ENCODE measurements at regions not wholly inside any gene's neighbourhood (a gene's known extent, or its start where the extent isn't known, plus 50 kb on each side); places are given as distances from the start of the nearest gene placed in this dataset.
A peak's percentile ranks its signal among the peaks of the same experiment; 100 is the strongest.

DNA sequence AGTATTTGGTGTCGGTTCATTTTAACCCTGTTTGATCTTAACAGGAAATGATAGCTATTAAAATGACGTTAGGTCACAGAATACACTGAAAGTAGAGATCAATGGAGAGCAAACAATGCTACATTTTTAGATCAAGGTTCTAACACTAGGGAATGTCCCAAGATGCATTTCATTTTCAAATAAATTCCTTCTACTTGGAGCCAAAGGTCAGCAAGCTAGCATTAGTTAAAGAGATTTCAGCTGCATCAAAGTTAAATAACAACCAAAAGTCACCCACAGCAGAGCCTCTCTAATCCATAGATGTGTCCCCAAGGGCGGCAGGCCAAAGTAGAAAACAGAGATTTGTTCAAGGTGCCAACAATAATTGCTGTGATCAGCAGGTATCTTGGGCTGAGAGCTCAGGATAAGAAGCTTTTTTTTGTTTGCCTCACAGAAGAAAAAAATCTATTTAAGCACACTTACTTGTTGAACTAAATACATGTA lies 1233.6 kb upstream of the TMEFF2 start (continued):
- TF ChIP-seq, protein P1, sequence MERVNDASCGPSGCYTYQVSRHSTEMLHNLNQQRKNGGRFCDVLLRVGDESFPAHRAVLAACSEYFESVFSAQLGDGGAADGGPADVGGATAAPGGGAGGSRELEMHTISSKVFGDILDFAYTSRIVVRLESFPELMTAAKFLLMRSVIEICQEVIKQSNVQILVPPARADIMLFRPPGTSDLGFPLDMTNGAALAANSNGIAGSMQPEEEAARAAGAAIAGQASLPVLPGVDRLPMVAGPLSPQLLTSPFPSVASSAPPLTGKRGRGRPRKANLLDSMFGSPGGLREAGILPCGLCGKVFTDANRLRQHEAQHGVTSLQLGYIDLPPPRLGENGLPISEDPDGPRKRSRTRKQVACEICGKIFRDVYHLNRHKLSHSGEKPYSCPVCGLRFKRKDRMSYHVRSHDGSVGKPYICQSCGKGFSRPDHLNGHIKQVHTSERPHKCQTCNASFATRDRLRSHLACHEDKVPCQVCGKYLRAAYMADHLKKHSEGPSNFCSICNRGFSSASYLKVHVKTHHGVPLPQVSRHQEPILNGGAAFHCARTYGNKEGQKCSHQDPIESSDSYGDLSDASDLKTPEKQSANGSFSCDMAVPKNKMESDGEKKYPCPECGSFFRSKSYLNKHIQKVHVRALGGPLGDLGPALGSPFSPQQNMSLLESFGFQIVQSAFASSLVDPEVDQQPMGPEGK (CRISPR knock-in tag; IDR thresholded peaks at IDR 0.05): peak; percentile 55; the same call in 1 of the 2 replicates
- TF ChIP-seq MED1 (CRISPR knock-in tag; IDR thresholded peaks at IDR 0.05): peak; percentile 90
- TF ChIP-seq PHF21A (CRISPR knock-in tag; IDR thresholded peaks at IDR 0.05): peak; percentile 100
- peak; percentile 69; the same call in 1 of the 2 replicates for TF ChIP-seq ZNF33A (CRISPR knock-in tag; IDR thresholded peaks at IDR 0.05; ENCODE audit: borderline replicate concordance)
- peak; percentile 83; the same call in 1 of the 2 replicates for TF ChIP-seq KAT8 (CRISPR knock-in tag; IDR thresholded peaks at IDR 0.05)
- no peak for TF ChIP-seq SETDB1 (CRISPR knock-in tag; IDR thresholded peaks at IDR 0.05; ENCODE audit: borderline replicate concordance)
- no peak for TF ChIP-seq TSC22D2 (CRISPR knock-in tag; IDR thresholded peaks at IDR 0.05; ENCODE audit: borderline replicate concordance)
- TF ChIP-seq, protein P2, sequence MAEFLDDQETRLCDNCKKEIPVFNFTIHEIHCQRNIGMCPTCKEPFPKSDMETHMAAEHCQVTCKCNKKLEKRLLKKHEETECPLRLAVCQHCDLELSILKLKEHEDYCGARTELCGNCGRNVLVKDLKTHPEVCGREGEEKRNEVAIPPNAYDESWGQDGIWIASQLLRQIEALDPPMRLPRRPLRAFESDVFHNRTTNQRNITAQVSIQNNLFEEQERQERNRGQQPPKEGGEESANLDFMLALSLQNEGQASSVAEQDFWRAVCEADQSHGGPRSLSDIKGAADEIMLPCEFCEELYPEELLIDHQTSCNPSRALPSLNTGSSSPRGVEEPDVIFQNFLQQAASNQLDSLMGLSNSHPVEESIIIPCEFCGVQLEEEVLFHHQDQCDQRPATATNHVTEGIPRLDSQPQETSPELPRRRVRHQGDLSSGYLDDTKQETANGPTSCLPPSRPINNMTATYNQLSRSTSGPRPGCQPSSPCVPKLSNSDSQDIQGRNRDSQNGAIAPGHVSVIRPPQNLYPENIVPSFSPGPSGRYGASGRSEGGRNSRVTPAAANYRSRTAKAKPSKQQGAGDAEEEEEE (CRISPR knock-in tag; IDR thresholded peaks at IDR 0.05; ENCODE audit: borderline replicate concordance): no peak
- TF ChIP-seq SRSF1 (optimal IDR thresholded peaks at IDR 0.05; ENCODE audit: low read depth, low read length): no peak
- TF ChIP-seq, protein P3, sequence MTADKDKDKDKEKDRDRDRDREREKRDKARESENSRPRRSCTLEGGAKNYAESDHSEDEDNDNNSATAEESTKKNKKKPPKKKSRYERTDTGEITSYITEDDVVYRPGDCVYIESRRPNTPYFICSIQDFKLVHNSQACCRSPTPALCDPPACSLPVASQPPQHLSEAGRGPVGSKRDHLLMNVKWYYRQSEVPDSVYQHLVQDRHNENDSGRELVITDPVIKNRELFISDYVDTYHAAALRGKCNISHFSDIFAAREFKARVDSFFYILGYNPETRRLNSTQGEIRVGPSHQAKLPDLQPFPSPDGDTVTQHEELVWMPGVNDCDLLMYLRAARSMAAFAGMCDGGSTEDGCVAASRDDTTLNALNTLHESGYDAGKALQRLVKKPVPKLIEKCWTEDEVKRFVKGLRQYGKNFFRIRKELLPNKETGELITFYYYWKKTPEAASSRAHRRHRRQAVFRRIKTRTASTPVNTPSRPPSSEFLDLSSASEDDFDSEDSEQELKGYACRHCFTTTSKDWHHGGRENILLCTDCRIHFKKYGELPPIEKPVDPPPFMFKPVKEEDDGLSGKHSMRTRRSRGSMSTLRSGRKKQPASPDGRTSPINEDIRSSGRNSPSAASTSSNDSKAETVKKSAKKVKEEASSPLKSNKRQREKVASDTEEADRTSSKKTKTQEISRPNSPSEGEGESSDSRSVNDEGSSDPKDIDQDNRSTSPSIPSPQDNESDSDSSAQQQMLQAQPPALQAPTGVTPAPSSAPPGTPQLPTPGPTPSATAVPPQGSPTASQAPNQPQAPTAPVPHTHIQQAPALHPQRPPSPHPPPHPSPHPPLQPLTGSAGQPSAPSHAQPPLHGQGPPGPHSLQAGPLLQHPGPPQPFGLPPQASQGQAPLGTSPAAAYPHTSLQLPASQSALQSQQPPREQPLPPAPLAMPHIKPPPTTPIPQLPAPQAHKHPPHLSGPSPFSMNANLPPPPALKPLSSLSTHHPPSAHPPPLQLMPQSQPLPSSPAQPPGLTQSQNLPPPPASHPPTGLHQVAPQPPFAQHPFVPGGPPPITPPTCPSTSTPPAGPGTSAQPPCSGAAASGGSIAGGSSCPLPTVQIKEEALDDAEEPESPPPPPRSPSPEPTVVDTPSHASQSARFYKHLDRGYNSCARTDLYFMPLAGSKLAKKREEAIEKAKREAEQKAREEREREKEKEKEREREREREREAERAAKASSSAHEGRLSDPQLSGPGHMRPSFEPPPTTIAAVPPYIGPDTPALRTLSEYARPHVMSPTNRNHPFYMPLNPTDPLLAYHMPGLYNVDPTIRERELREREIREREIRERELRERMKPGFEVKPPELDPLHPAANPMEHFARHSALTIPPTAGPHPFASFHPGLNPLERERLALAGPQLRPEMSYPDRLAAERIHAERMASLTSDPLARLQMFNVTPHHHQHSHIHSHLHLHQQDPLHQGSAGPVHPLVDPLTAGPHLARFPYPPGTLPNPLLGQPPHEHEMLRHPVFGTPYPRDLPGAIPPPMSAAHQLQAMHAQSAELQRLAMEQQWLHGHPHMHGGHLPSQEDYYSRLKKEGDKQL (CRISPR knock-in tag; IDR thresholded peaks at IDR 0.05; ENCODE audit: low read depth): peak; percentile 92
- peak; percentile 88; the same call in 1 of the 2 replicates for TF ChIP-seq ZFP36L1 (CRISPR knock-in tag; IDR thresholded peaks at IDR 0.05)
- peak; percentile 100 for TF ChIP-seq ISL2 (CRISPR knock-in tag; IDR thresholded peaks at IDR 0.05)
- TF ChIP-seq, protein P4, sequence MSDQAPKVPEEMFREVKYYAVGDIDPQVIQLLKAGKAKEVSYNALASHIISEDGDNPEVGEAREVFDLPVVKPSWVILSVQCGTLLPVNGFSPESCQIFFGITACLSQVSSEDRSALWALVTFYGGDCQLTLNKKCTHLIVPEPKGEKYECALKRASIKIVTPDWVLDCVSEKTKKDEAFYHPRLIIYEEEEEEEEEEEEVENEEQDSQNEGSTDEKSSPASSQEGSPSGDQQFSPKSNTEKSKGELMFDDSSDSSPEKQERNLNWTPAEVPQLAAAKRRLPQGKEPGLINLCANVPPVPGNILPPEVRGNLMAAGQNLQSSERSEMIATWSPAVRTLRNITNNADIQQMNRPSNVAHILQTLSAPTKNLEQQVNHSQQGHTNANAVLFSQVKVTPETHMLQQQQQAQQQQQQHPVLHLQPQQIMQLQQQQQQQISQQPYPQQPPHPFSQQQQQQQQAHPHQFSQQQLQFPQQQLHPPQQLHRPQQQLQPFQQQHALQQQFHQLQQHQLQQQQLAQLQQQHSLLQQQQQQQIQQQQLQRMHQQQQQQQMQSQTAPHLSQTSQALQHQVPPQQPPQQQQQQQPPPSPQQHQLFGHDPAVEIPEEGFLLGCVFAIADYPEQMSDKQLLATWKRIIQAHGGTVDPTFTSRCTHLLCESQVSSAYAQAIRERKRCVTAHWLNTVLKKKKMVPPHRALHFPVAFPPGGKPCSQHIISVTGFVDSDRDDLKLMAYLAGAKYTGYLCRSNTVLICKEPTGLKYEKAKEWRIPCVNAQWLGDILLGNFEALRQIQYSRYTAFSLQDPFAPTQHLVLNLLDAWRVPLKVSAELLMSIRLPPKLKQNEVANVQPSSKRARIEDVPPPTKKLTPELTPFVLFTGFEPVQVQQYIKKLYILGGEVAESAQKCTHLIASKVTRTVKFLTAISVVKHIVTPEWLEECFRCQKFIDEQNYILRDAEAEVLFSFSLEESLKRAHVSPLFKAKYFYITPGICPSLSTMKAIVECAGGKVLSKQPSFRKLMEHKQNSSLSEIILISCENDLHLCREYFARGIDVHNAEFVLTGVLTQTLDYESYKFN (CRISPR knock-in tag; conservative IDR thresholded peaks at IDR 0.05): peak; percentile 100
- TF ChIP-seq, protein P5, sequence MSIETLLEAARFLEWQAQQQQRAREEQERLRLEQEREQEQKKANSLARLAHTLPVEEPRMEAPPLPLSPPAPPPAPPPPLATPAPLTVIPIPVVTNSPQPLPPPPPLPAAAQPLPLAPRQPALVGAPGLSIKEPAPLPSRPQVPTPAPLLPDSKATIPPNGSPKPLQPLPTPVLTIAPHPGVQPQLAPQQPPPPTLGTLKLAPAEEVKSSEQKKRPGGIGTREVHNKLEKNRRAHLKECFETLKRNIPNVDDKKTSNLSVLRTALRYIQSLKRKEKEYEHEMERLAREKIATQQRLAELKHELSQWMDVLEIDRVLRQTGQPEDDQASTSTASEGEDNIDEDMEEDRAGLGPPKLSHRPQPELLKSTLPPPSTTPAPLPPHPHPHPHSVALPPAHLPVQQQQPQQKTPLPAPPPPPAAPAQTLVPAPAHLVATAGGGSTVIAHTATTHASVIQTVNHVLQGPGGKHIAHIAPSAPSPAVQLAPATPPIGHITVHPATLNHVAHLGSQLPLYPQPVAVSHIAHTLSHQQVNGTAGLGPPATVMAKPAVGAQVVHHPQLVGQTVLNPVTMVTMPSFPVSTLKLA (IDR thresholded peaks at IDR 0.05): no peak
- TF ChIP-seq EHMT2 (IDR thresholded peaks at IDR 0.05; ENCODE audit: borderline replicate concordance, low read depth, low read length): peak; percentile 95; the same call in 1 of the 2 replicates
